ENCODE measurements at regions not wholly inside any gene's neighbourhood (a gene's known extent, or its start where the extent isn't known, plus 50 kb on each side); places are given as distances from the start of the nearest gene placed in this dataset.
"Not testable (repeated sequence)": the region's sequence is repeated elsewhere in the genome, so short reads cannot be mapped to it uniquely, and the experiment has no call there.

DNA sequence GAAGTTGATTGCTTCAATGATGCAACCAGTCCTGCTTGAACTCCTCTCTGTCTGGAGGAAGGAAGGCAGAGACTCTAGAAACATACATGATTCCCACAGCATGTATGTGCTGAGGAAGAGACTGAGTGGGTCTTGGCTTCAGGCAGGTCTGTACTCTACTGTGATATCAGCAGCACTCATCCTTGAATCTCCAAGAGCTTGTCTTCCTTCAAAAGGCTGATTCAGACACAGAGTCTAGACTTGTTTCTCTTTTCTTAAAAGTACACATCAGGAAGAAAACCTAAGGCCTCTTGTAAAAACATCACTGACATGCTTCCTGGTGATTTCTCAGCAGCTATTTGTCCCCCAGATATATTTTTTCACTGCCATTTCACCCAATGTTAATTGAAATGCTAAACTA lies 155.7 kb upstream of the HEY2 start:
- DNase-seq (ENCODE audit: low spot score) = no peak

DNA sequence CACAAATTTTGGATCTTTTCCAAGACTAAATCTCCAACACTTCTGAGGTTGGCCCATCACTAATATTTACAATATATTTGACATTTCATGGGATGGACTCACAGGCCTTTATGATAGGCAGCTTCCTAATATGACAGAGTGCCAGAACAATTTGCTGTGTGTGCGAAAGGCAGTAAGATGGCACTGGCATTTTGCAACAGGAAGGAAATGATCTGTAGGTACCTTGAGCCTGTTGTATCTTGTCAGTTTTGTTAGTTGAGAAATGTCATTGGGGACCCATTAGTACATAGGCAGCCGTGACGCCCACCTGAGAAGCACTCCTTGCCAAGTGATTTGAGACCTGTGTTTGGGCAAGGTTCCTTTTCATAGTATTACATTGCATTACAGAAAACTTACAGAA lies 153.4 kb upstream of the HEY2 start:
- DNase-seq (ENCODE audit: low spot score) = no peak

DNA sequence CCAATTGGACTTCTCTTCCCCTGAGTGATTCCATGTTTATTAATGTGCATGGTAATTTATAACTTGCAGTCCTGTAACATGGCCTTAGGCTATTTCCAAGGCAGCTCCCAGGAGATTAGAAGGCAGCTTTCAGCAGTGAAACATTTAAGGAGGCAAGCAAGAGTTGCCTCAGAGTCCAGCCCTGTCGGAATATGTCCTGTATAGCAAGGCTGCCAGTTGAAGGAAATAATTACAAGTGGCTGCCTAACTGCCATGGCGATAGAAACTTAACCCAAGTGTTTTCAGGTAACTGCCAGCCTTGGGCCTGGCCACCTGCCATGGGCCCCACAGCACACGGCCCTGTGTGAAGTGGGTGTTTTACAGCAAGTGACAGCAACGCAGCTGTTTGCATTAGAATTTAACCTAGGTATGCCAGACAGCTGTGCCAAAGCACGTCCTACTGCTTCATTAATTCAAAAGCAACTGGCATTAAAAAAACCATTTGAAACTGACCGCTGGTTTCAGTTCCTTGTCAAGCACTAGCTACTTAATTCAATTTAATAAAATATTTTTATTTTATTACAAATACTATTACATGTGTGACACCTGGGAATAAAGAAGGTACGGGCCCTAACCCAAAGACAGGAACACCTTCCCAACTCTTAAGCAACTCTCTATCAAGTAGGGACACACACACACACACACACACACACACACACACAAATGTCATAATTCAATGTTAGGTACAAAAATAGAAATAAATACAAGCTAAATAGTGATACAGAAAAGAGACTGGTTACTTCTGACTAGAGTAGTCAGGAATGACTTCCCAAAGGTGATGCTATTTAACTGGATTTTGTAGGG lies 151.8 kb upstream of the HEY2 start:
- no peak for DNase-seq (ENCODE audit: low spot score)

DNA sequence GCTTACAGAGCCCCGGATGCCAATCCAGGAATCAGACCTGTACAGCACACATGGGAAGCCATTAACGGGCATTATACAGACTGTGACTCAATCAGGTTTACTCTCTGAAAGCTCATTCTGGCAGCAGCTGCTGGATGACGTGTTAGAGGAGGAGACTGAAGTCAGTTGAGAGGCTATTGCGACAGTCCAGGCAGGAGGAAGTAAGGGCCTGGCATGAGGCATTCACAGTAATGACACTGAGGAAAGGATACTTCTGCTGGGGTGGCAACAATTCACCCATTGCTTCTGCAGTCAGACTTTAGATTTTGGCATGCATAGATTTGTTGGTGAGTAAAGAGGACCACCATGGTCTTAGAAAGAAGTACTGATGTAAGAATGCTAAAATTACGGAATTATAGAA lies 151.0 kb upstream of the HEY2 start:
- no peak for DNase-seq (ENCODE audit: low spot score)

DNA sequence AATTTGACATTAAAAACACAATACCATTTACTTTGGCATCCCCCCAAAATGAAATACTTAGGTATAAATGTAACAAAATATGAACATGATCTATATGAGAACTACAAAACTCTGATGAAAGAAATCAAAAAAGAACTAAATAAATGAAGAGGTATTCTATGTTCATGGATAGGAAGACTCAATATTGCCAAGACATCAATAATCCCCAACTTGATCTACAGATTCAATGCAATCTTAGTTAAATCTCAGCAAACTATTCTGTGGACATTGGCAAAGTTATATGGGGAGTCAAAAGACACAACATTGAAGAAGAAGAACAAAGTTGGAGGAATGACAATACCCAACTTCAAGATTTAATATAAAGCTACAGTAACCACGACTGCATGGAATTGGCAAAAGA lies 145.2 kb upstream of the HEY2 start:
- no peak for DNase-seq (ENCODE audit: low spot score)

DNA sequence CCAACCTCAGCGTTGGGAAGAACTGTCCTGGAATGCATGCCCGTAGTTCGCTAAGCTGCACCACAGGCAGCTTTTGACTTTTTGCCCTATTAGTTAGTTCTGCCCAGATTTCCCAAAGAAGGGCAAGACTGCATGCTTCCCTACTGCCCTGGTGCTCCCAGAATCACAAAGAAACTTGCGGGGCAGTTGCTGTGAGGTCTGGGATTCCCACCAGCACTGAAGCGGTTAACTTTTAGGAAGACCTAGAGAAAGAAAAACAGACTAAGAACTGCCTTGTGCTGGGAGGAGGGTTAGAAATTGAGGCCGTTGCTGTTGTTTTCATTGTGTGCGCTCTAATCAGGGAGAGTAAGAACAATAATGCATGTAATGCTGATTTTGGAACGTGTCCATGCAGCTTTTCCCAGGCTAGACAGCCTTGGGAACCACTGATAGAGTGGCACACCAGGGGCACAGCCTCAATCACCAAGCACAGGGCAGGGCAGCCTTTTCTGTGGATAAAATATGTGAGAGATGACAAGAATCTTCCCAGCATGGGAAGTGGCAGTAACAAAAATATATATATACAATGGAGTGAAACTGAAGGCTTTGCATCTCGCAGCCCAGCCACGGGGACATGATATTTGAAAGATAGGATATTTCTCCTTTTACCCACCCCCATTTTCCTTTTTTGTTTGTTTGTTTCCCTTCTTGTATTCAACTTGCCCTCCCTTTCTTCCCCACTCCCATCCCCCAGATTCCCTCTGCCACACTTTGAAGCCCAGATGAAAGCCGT lies 137.7 kb upstream of the HEY2 start:
- DNase-seq (ENCODE audit: low spot score) = no peak

DNA sequence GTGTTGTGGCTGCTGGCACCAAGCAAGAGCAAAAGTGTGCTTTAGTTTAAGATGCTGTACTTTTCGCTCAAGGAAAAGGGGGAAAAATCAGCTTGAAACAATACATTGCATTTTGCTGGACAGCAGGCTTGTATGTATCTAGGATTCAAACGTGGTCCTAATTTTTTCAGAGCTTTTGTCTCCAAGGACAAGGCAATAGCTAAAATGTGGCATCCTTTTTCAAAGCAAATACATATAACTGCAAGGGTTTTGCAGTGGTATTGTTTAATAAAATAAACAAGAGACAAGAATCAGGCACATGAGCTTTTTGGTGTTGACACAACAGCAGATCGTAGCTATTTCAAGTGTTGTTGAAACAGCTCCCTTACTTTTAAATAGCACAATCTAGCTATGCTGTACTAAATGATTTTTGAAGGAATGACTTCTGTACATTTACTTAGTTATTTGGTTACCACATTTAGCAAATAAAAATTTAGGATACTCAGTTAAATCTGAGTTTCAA lies 137.0 kb upstream of the HEY2 start:
- DNase-seq (ENCODE audit: low spot score) = no peak

DNA sequence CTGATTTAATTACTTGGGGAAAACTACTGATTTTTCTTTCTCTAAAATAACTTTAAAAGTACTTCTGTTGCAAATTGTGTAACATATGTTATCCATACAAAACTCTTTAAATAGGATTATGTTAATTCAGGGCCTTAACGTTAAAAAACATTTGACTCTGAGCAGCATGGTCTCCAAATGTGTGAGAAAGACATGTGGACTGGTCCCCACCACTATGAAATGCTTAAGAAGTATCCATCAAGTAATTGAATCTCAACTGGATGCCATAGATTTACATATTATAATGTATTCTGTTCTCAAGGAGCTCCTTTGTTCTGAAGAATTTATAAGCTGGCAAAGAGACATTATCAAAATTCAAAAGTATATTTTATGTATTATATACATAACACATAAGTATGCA lies 130.8 kb upstream of the HEY2 start:
- no peak for DNase-seq (ENCODE audit: low spot score)

DNA sequence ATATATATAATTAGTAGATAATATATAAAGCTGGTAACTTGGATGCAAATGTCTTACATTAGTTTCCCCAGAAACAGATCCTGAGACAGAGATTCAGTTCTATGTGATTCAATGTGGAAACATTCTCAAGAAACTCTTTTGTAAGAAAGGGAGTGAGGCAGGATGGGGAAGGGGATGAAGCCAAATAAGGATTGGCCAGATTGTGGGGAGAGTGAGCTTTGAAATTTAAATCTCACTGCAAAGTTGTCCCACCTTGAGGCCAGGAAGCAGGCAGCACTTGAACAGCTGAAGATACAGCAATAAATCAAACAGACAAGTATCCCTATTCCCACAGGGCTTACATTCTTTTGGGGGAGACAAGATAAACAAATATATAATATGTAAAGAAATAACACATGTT lies 126.3 kb upstream of the HEY2 start:
- DNase-seq (ENCODE audit: low spot score) = no peak

DNA sequence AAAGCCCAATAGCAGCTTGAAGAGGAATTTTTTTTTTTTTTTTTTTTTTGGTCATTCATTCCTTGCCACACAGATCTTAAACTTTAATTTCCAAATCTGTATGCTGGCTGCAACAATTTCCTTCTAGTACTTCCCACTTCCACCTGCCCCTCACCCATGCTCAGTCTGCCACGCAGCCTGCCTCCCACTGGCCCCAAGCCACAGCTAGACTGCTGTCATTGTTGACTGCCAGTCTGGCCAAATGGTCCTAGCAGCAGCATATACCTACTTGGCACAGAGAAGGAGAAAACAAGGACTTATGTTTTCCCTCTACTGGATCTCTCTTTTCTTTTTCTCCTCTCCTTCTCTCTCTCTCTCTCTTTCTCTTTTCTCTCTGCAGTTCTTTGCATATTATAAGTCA lies 118.3 kb upstream of the HEY2 start:
- DNase-seq (ENCODE audit: low spot score) = no peak

DNA sequence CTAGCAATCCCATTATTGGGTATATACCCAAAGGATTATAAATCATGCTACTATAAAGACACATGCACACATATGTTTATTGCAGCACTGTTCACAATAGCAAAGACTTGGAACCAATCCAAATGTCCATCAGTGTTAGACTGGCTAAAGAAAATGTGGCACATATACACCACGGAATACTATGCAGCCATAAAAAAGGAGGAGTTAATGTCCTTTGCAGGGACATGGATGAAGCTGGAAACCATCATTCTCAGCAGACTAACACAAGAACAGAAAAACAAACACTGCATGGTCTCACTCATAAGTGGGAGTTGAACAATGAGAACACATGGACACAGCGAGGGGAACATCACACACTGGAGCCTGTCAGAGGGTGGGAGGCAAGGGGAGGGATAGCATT lies 113.4 kb upstream of the HEY2 start:
- DNase-seq (ENCODE audit: low spot score) = not testable (repeated sequence)

DNA sequence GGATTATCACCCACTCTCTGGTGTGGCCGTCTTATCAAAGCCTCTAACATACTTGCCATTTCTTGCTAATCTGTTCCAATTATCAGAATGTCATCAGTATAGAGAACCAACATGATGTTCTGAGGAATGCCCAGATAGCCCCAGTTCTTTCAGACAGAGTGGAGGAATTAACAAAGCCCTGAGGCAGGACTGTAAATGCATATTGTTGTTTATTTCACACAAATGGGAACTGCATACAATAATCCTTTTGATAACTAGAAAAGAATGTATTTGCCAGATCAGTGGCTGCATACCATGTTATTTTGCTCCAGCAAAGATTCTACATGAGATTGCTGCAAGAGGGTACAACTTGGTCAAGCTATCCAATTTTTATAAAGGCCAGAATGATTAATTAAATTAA lies 112.8 kb upstream of the HEY2 start:
- no peak for DNase-seq (ENCODE audit: low spot score)

DNA sequence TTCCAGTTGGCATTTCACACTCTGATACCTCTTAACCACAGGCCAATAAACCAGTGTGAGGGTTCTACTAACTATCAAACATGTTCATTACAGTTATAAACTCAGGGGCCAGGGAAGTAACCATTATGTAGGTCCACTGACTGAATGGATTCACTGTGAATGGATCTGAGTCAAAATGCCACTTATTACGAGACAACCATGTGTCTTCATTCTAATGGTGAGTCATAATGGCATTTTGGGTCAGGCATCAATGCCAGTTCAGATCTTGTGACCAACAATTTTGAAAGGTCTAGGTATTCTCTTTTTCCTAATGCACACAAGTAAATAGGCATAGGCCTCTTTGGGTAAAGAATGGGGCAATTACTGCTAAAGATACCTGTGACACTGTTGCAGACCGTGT lies 112.2 kb upstream of the HEY2 start:
- no peak for DNase-seq (ENCODE audit: low spot score)

DNA sequence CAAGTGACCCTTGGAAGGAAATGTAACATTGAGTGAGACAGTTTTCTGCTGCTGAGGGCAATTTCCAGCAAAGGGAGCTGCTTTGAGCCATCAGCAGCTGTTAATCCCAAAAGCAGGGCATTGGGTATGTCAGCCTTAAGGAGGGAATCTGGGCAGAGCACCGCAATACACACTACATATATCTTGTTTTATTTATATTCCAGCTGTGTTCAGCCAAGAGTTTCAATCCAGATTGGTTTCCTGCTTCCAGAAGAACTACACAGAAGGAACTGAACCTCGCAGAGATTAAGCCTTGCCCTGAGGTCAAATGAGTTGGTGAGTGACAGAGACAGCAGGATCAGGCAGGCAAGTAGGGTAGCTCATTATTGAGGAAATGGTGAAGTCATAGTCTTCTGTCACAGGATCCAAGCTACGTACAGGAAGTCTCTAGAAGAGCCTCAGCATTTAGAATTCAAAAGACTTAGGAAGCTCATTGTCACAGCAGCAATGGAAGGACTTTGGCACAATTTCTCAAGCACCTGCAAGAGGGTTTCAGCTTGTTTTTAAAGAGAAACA lies 109.9 kb upstream of the HEY2 start:
- no peak for DNase-seq (ENCODE audit: low spot score)

DNA sequence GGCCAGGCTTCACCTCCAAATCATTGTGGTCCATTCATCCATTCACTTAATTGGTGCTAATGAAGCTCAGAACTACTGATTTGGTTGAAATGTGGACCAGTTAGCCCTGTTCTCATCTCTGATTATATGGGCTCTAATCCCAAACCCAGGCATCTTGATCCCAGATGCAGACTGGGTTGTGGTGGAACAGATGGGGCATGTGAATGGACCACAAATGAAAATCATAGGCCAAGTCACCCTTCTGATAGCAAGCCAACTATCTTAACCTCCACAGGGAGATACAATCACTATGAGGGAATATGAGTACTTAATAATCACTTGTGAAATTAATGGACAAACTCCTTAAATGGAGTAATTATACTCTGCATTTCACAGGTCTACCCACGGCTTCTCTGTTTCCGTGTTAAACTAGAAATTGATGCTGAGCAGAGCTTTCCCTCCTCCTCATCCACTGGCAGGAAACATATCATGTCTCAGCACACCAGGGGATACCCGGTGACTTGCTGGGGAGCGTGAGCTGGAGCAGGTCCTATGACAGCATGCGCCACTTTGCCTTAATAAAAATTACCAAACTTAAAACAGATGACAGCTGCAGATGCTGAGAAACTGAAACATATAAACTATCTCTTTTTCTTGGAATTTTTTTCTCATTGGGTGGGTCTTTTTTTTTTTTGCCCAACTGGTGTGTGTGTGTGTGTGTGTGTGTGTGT lies 108.8 kb upstream of the HEY2 start:
- no peak for DNase-seq (ENCODE audit: low spot score)

DNA sequence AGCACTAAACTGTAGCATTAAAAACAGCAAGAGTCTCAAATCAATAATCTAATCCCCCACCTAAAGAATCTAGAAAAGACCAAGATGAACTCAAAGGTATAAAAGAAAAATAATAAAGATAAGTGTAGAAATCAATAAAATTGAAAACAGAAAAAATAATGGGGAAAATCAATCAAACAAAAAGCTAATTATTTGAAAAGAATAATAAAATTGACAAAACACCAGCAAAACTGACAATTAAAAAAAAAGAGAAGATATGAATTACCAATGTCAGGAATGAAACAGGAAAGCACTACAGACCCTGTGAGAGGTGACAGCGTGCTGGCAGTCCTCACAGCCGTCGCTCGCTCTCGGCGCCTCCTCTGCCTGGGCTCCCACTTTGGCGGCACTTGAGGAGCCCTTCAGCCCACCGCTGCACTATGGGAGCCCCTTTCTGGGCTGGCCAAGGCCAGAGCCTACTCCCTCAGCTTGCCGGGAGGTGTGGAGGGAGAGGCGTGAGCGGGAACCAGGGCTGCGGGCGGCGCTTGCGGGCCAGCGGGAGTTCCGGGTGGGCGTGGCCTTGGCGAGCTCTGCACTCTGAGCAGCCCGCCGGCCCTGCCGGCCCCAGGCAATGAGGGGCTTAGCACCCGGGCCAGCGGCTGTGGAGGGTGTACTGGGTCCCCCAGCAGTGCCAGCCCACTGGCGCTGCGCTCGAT lies 105.3 kb upstream of the HEY2 start:
- not testable (repeated sequence) for DNase-seq (ENCODE audit: low spot score)

DNA sequence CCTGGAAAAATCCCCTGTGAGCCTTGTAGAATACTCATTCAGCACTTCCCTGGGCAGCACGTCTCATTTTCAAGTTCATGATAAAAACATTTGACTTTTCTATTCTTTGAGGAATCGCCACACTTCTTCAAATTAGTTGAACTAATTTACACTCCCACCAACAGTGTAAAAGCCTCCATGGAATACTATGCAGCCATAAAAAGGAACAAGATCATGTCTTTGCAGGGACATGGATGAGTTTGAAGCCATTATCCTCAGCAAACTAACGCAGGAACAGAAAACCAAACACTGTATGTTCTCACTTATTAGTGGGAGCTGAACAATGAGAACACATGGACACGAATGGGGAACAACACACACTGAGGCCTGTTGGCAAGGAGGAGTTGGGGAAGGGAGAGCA lies 102.0 kb upstream of the HEY2 start:
- no peak for DNase-seq (ENCODE audit: low spot score)

DNA sequence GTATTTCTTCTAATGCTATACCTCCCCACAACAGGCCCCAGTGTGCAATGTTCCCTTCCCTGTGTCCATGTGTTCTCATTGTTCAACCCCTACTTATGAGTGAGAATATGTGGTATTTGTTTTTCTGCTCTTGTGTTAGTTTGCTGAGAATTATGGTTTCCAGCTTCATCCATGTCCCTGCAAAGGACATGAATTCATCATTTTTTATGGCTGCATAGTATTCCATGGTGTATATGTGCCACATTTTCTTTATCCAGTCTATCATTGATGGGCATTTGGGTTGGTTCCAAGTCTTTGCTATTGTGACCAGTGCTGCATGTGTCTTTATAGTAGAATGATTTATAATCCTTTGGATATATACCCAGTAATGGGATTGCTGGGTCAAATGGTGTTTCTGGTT lies 95.7 kb upstream of the HEY2 start:
- DNase-seq (ENCODE audit: low spot score) = not testable (repeated sequence)

DNA sequence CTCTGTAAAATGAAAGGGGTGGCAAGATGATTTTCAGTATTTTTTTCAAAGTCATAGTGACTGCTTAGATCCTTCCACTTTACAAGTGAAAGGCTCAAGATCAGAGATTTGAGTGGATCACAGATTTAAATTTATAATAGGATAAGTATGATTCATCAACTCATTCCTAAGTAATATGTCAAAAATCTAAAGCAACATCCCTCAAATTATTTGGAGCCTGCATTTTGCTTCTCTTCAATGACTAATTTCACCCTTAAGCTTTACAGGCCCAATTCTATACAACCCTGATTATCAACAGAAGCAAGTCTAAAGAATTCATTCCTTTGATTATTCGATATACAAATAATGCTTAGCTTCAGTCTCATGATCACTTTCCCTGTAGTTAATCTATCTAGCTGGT lies 93.9 kb upstream of the HEY2 start:
- DNase-seq (ENCODE audit: low spot score) = no peak

DNA sequence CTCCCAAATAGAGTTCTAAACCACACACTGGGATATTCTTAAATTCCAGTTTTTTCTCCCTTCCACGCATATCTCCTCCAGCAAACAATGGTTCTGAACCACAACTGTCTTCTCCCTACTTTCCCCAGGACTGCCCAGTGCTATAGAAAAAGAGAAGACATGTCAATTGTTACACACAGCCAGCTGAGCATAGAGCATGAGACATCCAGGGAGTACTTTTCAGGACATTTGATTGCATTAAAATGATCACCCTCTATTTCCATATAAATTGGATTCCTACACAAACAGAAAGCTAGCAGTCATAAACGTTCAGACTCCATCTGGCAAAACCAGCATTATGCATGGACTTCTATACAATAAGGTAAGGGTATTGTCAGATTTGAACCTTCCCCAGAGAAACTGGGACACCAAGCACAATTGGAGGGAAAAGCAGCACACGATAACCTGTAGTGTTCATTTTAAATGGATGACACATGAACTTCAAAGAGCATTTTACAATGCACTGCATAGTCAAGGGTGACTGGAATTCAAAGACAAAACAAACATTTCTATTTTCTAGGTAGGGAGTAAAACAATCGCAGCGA lies 93.1 kb upstream of the HEY2 start:
- no peak for DNase-seq (ENCODE audit: low spot score)

DNA sequence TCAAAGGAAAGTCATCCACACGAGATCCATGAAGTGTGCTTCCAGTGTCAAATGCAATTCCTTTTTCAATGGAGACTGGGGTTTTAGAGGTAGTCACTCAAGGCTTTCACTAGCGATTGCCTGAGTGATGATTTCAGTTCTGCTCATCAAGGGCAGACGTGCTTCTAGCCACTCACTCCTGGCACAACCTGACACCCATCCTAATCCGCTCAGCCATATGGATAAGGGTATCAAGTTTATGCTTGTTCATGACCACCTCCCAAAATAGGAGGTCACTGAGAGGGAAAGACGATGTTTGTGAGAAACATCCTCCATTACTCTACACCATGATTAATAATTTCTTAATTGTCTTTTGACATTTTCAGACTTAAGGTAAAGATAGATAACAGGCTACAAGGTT lies 91.3 kb upstream of the HEY2 start:
- no peak for DNase-seq (ENCODE audit: low spot score)
